ENCODE measurements at regions not wholly inside any gene's neighbourhood (a gene's known extent, or its start where the extent isn't known, plus 50 kb on each side); places are given as distances from the start of the nearest gene placed in this dataset.
"Not testable (repeated sequence)": the region's sequence is repeated elsewhere in the genome, so short reads cannot be mapped to it uniquely, and the experiment has no call there.

- TF ChIP-seq ARNT (IDR thresholded peaks at IDR 0.05); FOXK2 (IDR thresholded peaks at IDR 0.05); HDGF (IDR thresholded peaks at IDR 0.05; ENCODE audit: borderline replicate concordance); SUZ12 (IDR thresholded peaks at IDR 0.05); FOXM1 (IDR thresholded peaks at IDR 0.05; ENCODE audit: borderline replicate concordance); FOXA1 (IDR thresholded peaks at IDR 0.05); TARDBP (IDR thresholded peaks at IDR 0.05): not testable (repeated sequence)
Observed at GRCh38 chr3:125915437-125915787, 53.6 kb upstream of the ROPN1B start.
